K562 (cell line): ENCODE measurements at regions not wholly inside any gene's neighbourhood (a gene's known extent, or its start where the extent isn't known, plus 50 kb on each side); places are given as distances from the start of the nearest gene placed in this dataset.
A peak's percentile ranks its signal among the peaks of the same experiment; 100 is the strongest.

Experiments
- ATAC-seq: fragments of 200-7000 bp; cut with Tn5 transposase; 3 replicates; pipeline ENCODE4 v1.9.1; 2020; ENCODE audit warnings: moderate library complexity
- BruUV-seq: library from RNA; stranded (reverse); fragments of 400-500 nt; replicated peaks from 2 replicates; lab custom pipeline; 2021; lab: Mats Ljungman, UMichigan
- CTCF ChIA-PET: fragments of 300-600 bp; formaldehyde crosslinking; extraction: SDS; loops from one replicate; lab custom pipeline; 2021; ENCODE audit warnings: low intra/inter-chr PET ratio; lab: Yijun Ruan, JAX
- POLR2A ChIA-PET: fragments of 300-600, 350-650 bp; sonication (Branson Sonifier 250); formaldehyde crosslinking; extraction: SDS; loops from one replicate; lab custom pipeline; 2021; ENCODE audit warnings: antibody characterized with exemption, inconsistent platforms; lab: Yijun Ruan, JAX
- DNase-seq, 4 experiments: peaks; one replicate each; pipeline versions ENCODE4 v3.0.0 to v3.0.0-alpha.2; 2011 to 2018; ENCODE audit warnings: low spot score in 3 of 4, mixed read lengths in 3 of 4; ENCODE audit errors: extremely low read depth in 1 of 4
- FAIRE-seq: peaks from 2 replicates; lab custom pipeline; 2011; peaks lifted over from hg19 to GRCh38; lab: Jason Lieb, UNC
- H2AFZ ChIP-seq: 2 replicates; pipeline ENCODE4 v1.6.0; 2011; ENCODE audit warnings: low read depth, low read length, control low read depth, inconsistent platforms
- H3K27ac ChIP-seq: fragments of 200-600 bp; 3 replicates; pipeline ENCODE4 v1.8.0; 2011; ENCODE audit warnings: low read depth, mild to moderate bottlenecking, control low read depth, inconsistent platforms, low read length, moderate library complexity, mixed read lengths; ENCODE audit errors: extremely low read depth
- H3K27me3 ChIP-seq, 2 experiments: fragments of 300-600 bp in 1 of 2; 2 replicates in 1 of 2; 3 replicates in 1 of 2; pipeline versions ENCODE4 v1.6.0 to v1.8.0; 2011; ENCODE audit warnings: inconsistent platforms in 2 of 2, low read length in 2 of 2, mild to moderate bottlenecking in 1 of 2, mixed read lengths in 1 of 2, moderate library complexity in 1 of 2; ENCODE audit not compliant: control insufficient read depth in 2 of 2, insufficient read depth in 2 of 2
- H3K36me3 ChIP-seq: fragments of 300-600 bp; 3 replicates; pipeline ENCODE4 v1.8.0; 2011; ENCODE audit warnings: mild to moderate bottlenecking, low read length, inconsistent platforms; ENCODE audit not compliant: control insufficient read depth, insufficient read depth
- H3K4me1 ChIP-seq, 2 experiments: fragments of 200-600 bp in 1 of 2; replicated peaks in 1 of 2; 2 replicates in 1 of 2; 3 replicates in 1 of 2; pipeline versions ENCODE4 v1.5.1 to v1.8.0; 2011; ENCODE audit warnings: inconsistent platforms in 2 of 2, low read length in 2 of 2, mild to moderate bottlenecking in 1 of 2, mixed read lengths in 1 of 2, moderate library complexity in 1 of 2; ENCODE audit not compliant: control insufficient read depth in 2 of 2, insufficient read depth in 2 of 2
- H3K4me2 ChIP-seq: 2 replicates; pipeline ENCODE4 v1.6.1; 2011; ENCODE audit warnings: low read length, control low read depth, inconsistent platforms, mixed read lengths; ENCODE audit not compliant: insufficient read depth
- H3K4me3 ChIP-seq: fragments of 200-600 bp; sonication (generic), shearing (Covaris generic); 2 replicates; pipeline ENCODE4 v1.5.1; 2016; ENCODE audit warnings: control low read depth, inconsistent platforms
- H3K79me2 ChIP-seq: fragments of 200-600 bp; 3 replicates; pipeline ENCODE4 v1.8.0; 2011; ENCODE audit warnings: low read length, inconsistent platforms; ENCODE audit not compliant: control insufficient read depth, insufficient read depth
- H3K9ac ChIP-seq, 2 experiments: 2 replicates each; pipeline versions ENCODE4 v1.6.0 to v1.6.1; 2011; ENCODE audit warnings: low read depth in 2 of 2, low read length in 2 of 2, control low read depth in 1 of 2, inconsistent platforms in 1 of 2, mild to moderate bottlenecking in 1 of 2, mixed read lengths in 1 of 2; ENCODE audit not compliant: insufficient read depth in 1 of 2
- H3K9me1 ChIP-seq: one replicate; pipeline ENCODE4 v1.6.0; 2011; ENCODE audit warnings: inconsistent platforms, mild to moderate bottlenecking, low read length, moderate library complexity; ENCODE audit not compliant: control insufficient read depth, insufficient read depth
- H3K9me3 ChIP-seq: replicated peaks from 2 replicates; pipeline ENCODE4 v1.5.1; 2011; ENCODE audit warnings: low read depth, low read length, inconsistent platforms; ENCODE audit not compliant: control insufficient read depth, insufficient read depth
- H4K20me1 ChIP-seq: replicated peaks from 2 replicates; pipeline ENCODE4 v1.6.1; 2011; ENCODE audit warnings: low read length, inconsistent platforms, mixed read lengths; ENCODE audit not compliant: control insufficient read depth, insufficient read depth
- NFATC3 ChIP-seq: fragments of 450-650 bp; IDR thresholded peaks from 2 replicates; pipeline ENCODE4 v1.6.1; 2017; ENCODE audit warnings: mild to moderate bottlenecking
- TARDBP ChIP-seq: fragments of 450-650 bp; IDR thresholded peaks from 2 replicates; pipeline ENCODE4 v1.6.1; 2016
- ZNF174 ChIP-seq: fragments of 250-450 bp; sonication (Bioruptor Pico); IDR thresholded peaks from 2 replicates; pipeline ENCODE4 v1.4.0; 2020; ENCODE audit warnings: mild to moderate bottlenecking
- WGBS: fragments of 100-300 bp; shearing (Covaris generic); methylation state at CpG from one replicate; pipeline ENCODE4 v1.1.6; 2016; ENCODE audit warnings: low coverage, mixed read lengths; ENCODE audit not compliant: insufficient coverage; ENCODE audit errors: missing lambda C conversion rate; 5-methylcytosine and 5-hydroxymethylcytosine counted together
- in situ Hi-C: fragments of 300-500 bp; cut with MboI; formaldehyde crosslinking; loops from 4 replicates; pipeline ENCODE4 v1.15.0; 2018; ENCODE audit warnings: inconsistent platforms, mixed read lengths
- intact Hi-C: fragments of 100-400 bp; cut with micrococcal nuclease; formaldehyde crosslinking; loops from 2 replicates; pipeline ENCODE4 v1.14.2; 2022
- TF ChIP-seq, protein P1 (sequence below), 3 experiments: fragments of 200-800 bp in 1 of 3; fragments of 250-450 bp in 1 of 3; fragments of 450-650 bp in 1 of 3; sonication (Bioruptor Pico) in 1 of 3; sonication (Bioruptor generic) in 1 of 3; formaldehyde crosslinking in 1 of 3; IDR thresholded peaks; 2 replicates each; pipeline versions ENCODE4 v1.6.1 to v1.8.0; 2016 to 2022; ENCODE audit warnings: mild to moderate bottlenecking in 2 of 3, missing genetic modification characterization in 2 of 3, missing compliant biosample characterization in 1 of 3, moderate library complexity in 1 of 3

DNA sequence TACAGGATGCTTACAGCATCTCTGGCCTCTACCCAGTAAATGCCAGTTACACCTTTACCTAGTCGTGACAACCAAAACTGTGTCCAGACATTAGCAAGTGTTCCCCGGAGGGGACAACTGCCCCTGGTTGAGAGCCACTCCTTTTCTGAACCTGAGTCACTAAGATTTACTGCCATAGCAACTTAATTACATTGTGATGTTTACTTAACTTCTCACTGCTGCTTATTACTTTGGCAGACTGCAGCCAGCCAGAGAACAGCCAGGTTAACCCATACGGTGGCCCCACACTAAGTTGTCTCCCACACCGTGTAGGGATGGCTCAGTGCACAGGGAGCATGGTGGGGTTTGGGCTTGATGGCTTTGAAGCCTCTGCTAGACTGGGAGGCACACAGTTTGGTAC, 204.7 kb upstream of the SULF2 start:
- Histone ChIP-seq H3K9me1 (no peaks in the 10 kb centered on the region), H3K9me3 (no peaks in the 10 kb centered on the region), H3K36me3 (no peaks in the 10 kb centered on the region), H4K20me1 (no peaks in the 10 kb centered on the region; the same call in 1 of the 2 replicates), H3K27ac (no peak overlapping the region), H3K79me2 (no peaks in the 10 kb centered on the region), H3K4me1 (no peaks in the 10 kb centered on the region; a peak in 1 of 5 replicates), H3K4me2 (no peak overlapping the region), H2AFZ (no peak overlapping the region), H3K4me3 (no peak overlapping the region), H3K9ac (no peak overlapping the region), H3K27me3 (peaks cover 0 to 7% of the 10 kb centered on the region in 2 experiments; a peak in 1 of 5 replicates)
- ChIA-PET CTCF (no interaction called here), POLR2A (interaction anchor here (0.7 kb wide), 1 partner anchor 128 kb away, joined by 4 read pairs; no protein-coding TSS in a partner anchor)
- in situ Hi-C loops = no loop called here
- 2% methylated on average over 4 of the region's 4 CpGs for WGBS
- ATAC-seq (no peak), FAIRE-seq (no peak), DNase-seq (no peak)
- BruUV-seq = no TSS peak
- intact Hi-C loops = no loop called here
- TF ChIP-seq TARDBP (no peak), NFATC3 (no peak), ZNF174 (CRISPR knock-in tag) (no peak)
- TF ChIP-seq, protein P1, sequence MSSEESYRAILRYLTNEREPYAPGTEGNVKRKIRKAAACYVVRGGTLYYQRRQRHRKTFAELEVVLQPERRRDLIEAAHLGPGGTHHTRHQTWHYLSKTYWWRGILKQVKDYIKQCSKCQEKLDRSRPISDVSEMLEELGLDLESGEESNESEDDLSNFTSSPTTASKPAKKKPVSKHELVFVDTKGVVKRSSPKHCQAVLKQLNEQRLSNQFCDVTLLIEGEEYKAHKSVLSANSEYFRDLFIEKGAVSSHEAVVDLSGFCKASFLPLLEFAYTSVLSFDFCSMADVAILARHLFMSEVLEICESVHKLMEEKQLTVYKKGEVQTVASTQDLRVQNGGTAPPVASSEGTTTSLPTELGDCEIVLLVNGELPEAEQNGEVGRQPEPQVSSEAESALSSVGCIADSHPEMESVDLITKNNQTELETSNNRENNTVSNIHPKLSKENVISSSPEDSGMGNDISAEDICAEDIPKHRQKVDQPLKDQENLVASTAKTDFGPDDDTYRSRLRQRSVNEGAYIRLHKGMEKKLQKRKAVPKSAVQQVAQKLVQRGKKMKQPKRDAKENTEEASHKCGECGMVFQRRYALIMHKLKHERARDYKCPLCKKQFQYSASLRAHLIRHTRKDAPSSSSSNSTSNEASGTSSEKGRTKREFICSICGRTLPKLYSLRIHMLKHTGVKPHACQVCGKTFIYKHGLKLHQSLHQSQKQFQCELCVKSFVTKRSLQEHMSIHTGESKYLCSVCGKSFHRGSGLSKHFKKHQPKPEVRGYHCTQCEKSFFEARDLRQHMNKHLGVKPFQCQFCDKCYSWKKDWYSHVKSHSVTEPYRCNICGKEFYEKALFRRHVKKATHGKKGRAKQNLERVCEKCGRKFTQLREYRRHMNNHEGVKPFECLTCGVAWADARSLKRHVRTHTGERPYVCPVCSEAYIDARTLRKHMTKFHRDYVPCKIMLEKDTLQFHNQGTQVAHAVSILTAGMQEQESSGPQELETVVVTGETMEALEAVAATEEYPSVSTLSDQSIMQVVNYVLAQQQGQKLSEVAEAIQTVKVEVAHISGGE (CRISPR knock-in tag; IDR thresholded peaks at IDR 0.05) = peak in 1 of 3 experiments; percentile 9; a peak in 1 of 6 replicates
